Activated naive CD8-positive, alpha-beta T cell treated with anti-CD3 and anti-CD28 coated beads, Interleukin-2, amount 50 U/mL, for 24 hours (primary cell): ENCODE measurements at regions not wholly inside any gene's neighbourhood (a gene's known extent, or its start where the extent isn't known, plus 50 kb on each side); places are given as distances from the start of the nearest gene placed in this dataset.
"Not testable (repeated sequence)": the region's sequence is repeated elsewhere in the genome, so short reads cannot be mapped to it uniquely, and the experiment has no call there.

Experiments
- ATAC-seq: fragments of 150-1000 bp; cut with Tn5 transposase; one replicate; pipeline ENCODE4 v1.10.0; 2021
- DNase-seq: peaks from one replicate; pipeline ENCODE4 v3.0.0; 2021
- H3K27ac Mint-ChIP-seq: one replicate; pipeline ENCODE4 v1.8.0; 2021; ENCODE audit warnings: mild to moderate bottlenecking, mixed read lengths
- H3K27me3 Mint-ChIP-seq: one replicate; pipeline ENCODE4 v1.8.0; 2021; ENCODE audit warnings: mixed read lengths
- H3K36me3 Mint-ChIP-seq: one replicate; pipeline ENCODE4 v1.8.0; 2021; ENCODE audit warnings: low read depth, mixed read lengths
- H3K4me1 Mint-ChIP-seq: one replicate; pipeline ENCODE4 v1.8.0; 2021; ENCODE audit warnings: mixed read lengths
- H3K4me3 Mint-ChIP-seq: one replicate; pipeline ENCODE4 v1.8.0; 2021; ENCODE audit warnings: mild to moderate bottlenecking, moderate library complexity, mixed read lengths
- H3K9me3 Mint-ChIP-seq: one replicate; pipeline ENCODE4 v1.8.0; 2021; ENCODE audit warnings: mixed read lengths

GRCh38 chr5:45750574-45750973, 54.4 kb upstream of the HCN1 start:
- Mint-ChIP-seq H3K27ac (no peak overlapping the region), H3K4me3 (no peak overlapping the region), H3K36me3 (no peaks in the 10 kb centered on the region), H3K4me1 (no peaks in the 10 kb centered on the region), H3K27me3 (no peaks in the 10 kb centered on the region), H3K9me3 (peaks cover 54% of the 10 kb centered on the region)
- ATAC-seq (no peak), DNase-seq (no peak)

- H3K4me1 Mint-ChIP-seq, DNase-seq, H3K4me3 Mint-ChIP-seq, H3K36me3 Mint-ChIP-seq, H3K27me3 Mint-ChIP-seq, H3K27ac Mint-ChIP-seq, ATAC-seq: not testable (repeated sequence)
- H3K9me3 Mint-ChIP-seq = peaks cover 47% of the 10 kb centered on the region
These were observed 52.3 kb upstream of the HCN1 start for GRCh38 chr5:45748511-45748910.
